OCI-LY3 (cell line): ENCODE measurements at regions not wholly inside any gene's neighbourhood (a gene's known extent, or its start where the extent isn't known, plus 50 kb on each side); places are given as distances from the start of the nearest gene placed in this dataset.

Experiments
- H2AFZ ChIP-seq: fragments of 200-600, 300-600 bp; shearing (Covaris generic); 2 replicates; pipeline ENCODE4 v1.6.0; 2014; ENCODE audit warnings: antibody characterized with exemption, low read depth, low read length
- H3K27ac ChIP-seq: fragments of 200-600, 300-600 bp; sonication (generic); 2 replicates; pipeline ENCODE4 v1.5.1; 2014; ENCODE audit warnings: mild to moderate bottlenecking, low read length, moderate library complexity, mixed read lengths
- H3K27me3 ChIP-seq: fragments of 200-600, 300-600 bp; sonication (generic); 2 replicates; pipeline ENCODE4 v1.6.1; 2014; ENCODE audit warnings: low read depth, low read length, mixed read lengths
- H3K36me3 ChIP-seq: fragments of 200-600, 300-600 bp; sonication (generic); replicated peaks from 2 replicates; pipeline ENCODE3; 2014; ENCODE audit warnings: low read depth, low read length, mixed read lengths
- H3K4me1 ChIP-seq: fragments of 300-600, 200-600 bp; sonication (generic); 2 replicates; pipeline ENCODE4 v1.6.1; 2014; ENCODE audit warnings: low read length, mixed read lengths
- H3K4me2 ChIP-seq: fragments of 200-600, 300-600 bp; sonication (generic); 2 replicates; pipeline ENCODE4 v1.6.1; 2014; ENCODE audit warnings: low read length, mixed read lengths
- H3K4me3 ChIP-seq: fragments of 300-600, 200-600 bp; sonication (generic); 2 replicates; pipeline ENCODE4 v1.5.1; 2014; ENCODE audit warnings: antibody characterized with exemption, mild to moderate bottlenecking, low read length, moderate library complexity
- H3K79me2 ChIP-seq: fragments of 300-600, 200-600 bp; shearing (Covaris generic); 2 replicates; pipeline ENCODE4 v1.6.1; 2014; ENCODE audit warnings: mild to moderate bottlenecking, low read length, mixed read lengths
- H3K9ac ChIP-seq: fragments of 300-600, 200-600 bp; shearing (Covaris generic); 2 replicates; pipeline ENCODE4 v1.6.0; 2014; ENCODE audit warnings: mild to moderate bottlenecking, low read length, moderate library complexity
- H3K9me3 ChIP-seq: fragments of 200-600, 300-600 bp; shearing (Covaris generic); 2 replicates; pipeline ENCODE4 v1.6.1; 2014; ENCODE audit warnings: low read length, mixed read lengths; ENCODE audit not compliant: insufficient read depth
- H4K20me1 ChIP-seq: fragments of 200-600, 300-600 bp; sonication (generic); 2 replicates; pipeline ENCODE4 v1.6.1; 2016; ENCODE audit warnings: low read length, mixed read lengths; ENCODE audit not compliant: insufficient read depth
- EZH2phosphoT487 ChIP-seq: fragments of 200-600 bp; shearing (Covaris generic); IDR thresholded peaks from 2 replicates; pipeline ENCODE4 v1.6.1; 2018; ENCODE audit warnings: antibody characterized with exemption, mixed run types, low read depth
- TF ChIP-seq, protein P1 (sequence below): fragments of 200-600, 300-600 bp; sonication (generic); IDR thresholded peaks from 2 replicates; pipeline ENCODE4 v1.5.1; 2014; ENCODE audit warnings: antibody characterized with exemption, low read length, low read depth

DNA sequence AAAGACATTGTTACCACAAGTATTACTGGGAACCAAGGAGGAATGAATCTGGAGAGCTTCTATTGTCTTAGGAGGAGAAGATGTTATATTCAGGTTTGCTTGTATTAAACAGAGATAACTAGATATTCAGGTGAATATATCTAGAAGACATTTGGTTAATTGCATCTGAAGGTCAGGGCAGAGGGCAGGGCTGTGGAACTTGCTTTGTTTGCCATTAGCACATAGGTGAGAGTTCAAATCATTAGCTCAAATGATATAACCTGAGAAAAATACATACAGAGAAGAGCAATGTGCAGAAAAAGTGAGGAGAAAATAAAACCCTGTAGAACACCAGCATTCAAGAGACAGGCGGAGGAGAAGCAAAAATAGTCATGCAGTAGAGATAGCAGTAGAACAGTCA lies 116.8 kb downstream of the DNAJB9 start:
- Histone ChIP-seq H2AFZ (no peak overlapping the region), H3K79me2 (no peaks in the 10 kb centered on the region), H3K4me3 (no peak overlapping the region), H4K20me1 (no peaks in the 10 kb centered on the region), H3K27me3 (no peaks in the 10 kb centered on the region), H3K4me2 (no peak overlapping the region), H3K4me1 (no peaks in the 10 kb centered on the region), H3K36me3 (no peaks in the 10 kb centered on the region), H3K9me3 (no peaks in the 10 kb centered on the region), H3K9ac (no peak overlapping the region), H3K27ac (no peak overlapping the region)
- TF ChIP-seq, protein P1, sequence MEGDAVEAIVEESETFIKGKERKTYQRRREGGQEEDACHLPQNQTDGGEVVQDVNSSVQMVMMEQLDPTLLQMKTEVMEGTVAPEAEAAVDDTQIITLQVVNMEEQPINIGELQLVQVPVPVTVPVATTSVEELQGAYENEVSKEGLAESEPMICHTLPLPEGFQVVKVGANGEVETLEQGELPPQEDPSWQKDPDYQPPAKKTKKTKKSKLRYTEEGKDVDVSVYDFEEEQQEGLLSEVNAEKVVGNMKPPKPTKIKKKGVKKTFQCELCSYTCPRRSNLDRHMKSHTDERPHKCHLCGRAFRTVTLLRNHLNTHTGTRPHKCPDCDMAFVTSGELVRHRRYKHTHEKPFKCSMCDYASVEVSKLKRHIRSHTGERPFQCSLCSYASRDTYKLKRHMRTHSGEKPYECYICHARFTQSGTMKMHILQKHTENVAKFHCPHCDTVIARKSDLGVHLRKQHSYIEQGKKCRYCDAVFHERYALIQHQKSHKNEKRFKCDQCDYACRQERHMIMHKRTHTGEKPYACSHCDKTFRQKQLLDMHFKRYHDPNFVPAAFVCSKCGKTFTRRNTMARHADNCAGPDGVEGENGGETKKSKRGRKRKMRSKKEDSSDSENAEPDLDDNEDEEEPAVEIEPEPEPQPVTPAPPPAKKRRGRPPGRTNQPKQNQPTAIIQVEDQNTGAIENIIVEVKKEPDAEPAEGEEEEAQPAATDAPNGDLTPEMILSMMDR: no peak

DNA sequence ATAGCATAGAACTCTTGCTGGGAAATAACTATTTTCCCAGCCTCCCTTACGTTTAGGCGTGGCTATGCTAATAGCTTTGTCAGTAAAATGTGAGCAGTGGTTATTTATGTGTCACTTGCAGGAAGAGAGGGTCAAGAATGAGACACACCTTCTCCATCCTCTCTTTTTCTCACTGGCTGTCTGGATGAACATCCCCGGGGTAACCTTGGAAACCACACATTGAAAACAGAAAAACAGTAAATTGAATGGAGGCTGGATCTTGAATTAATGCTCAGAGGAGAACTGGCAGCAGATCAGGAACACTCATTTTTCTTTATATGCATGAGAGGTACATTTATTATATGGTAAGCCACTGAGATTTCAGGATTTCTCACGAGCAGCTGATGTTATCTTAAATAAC lies 127.6 kb downstream of the DNAJB9 start:
- Histone ChIP-seq H2AFZ (no peak overlapping the region), H3K4me1 (peaks cover 7% of the 10 kb centered on the region), H4K20me1 (no peaks in the 10 kb centered on the region)

DNA sequence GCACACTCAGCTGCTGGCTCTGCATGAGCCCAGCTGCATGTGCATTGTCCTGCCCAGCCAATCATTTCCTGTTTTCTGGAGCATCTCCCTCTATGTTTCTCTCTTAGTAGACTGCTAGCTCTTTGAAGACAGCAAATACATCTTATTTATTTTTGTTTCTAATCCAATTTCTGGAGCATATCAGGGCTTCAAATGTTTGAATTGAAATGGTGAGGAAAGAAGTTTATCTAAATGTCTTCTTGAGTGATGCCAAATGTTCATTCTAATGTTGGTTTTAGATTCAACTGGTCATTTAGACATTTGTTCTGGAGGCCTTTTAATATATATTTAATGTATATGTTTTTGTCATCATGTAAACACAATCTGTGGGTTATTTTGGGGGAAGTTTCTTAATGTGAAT lies 141.9 kb downstream of the DNAJB9 start:
- Histone ChIP-seq H3K4me3 (no peak overlapping the region), H3K4me1 (no peaks in the 10 kb centered on the region), H2AFZ (no peak overlapping the region), H3K9me3 (no peaks in the 10 kb centered on the region), H3K4me2 (no peak overlapping the region), H3K27ac (no peak overlapping the region), H3K9ac (no peak overlapping the region), H4K20me1 (no peaks in the 10 kb centered on the region), H3K27me3 (no peaks in the 10 kb centered on the region; the same call in 1 of the 2 replicates), H3K36me3 (no peaks in the 10 kb centered on the region), H3K79me2 (no peaks in the 10 kb centered on the region)
- TF ChIP-seq, protein P1: no peak
- no peak for TF ChIP-seq EZH2phosphoT487

More for the DNA sequence above, 127.6 kb downstream of the DNAJB9 start:
- Histone ChIP-seq H3K4me2 (no peak overlapping the region), H3K36me3 (no peaks in the 10 kb centered on the region), H3K9ac (no peak overlapping the region), H3K27ac (no peak overlapping the region), H3K9me3 (no peaks in the 10 kb centered on the region), H3K79me2 (no peaks in the 10 kb centered on the region), H3K27me3 (no peaks in the 10 kb centered on the region), H3K4me3 (no peak overlapping the region)
- no peak for TF ChIP-seq EZH2phosphoT487
- TF ChIP-seq, protein P1: no peak

DNA sequence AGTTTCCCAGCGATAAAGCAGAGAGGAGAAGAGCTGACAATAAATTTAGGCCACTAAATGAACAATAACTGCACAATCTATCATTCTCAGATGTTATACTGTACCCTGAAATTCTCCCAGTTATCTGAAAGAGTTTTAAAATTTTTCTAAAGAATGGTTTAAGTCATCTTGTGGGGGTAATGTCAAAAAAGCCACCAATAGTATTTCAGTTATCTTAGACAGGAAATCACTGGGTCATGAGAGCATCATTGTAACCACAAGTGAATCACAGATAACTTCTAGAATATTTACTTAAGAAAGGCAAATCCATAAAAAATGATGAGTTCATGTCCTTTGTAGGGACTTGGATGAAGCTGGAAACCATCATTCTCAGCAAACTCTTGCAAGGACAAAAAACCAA lies 147.1 kb downstream of the DNAJB9 start:
- H3K36me3 ChIP-seq: no peaks in the 10 kb centered on the region
- H3K27me3 ChIP-seq: no peaks in the 10 kb centered on the region
- H3K4me2 ChIP-seq: no peak overlapping the region

More for the DNA sequence above, 147.1 kb downstream of the DNAJB9 start:
- Histone ChIP-seq H3K27ac (no peak overlapping the region), H4K20me1 (no peaks in the 10 kb centered on the region), H3K4me1 (no peaks in the 10 kb centered on the region), H3K4me3 (no peak overlapping the region), H3K79me2 (no peaks in the 10 kb centered on the region), H3K9ac (no peak overlapping the region), H3K9me3 (no peaks in the 10 kb centered on the region), H2AFZ (no peak overlapping the region)
- TF ChIP-seq, protein P1: no peak
- TF ChIP-seq EZH2phosphoT487: no peak
